ENCODE measurements at regions not wholly inside any gene's neighbourhood (a gene's known extent, or its start where the extent isn't known, plus 50 kb on each side); places are given as distances from the start of the nearest gene placed in this dataset.
"Not testable (repeated sequence)": the region's sequence is repeated elsewhere in the genome, so short reads cannot be mapped to it uniquely, and the experiment has no call there.

DNA sequence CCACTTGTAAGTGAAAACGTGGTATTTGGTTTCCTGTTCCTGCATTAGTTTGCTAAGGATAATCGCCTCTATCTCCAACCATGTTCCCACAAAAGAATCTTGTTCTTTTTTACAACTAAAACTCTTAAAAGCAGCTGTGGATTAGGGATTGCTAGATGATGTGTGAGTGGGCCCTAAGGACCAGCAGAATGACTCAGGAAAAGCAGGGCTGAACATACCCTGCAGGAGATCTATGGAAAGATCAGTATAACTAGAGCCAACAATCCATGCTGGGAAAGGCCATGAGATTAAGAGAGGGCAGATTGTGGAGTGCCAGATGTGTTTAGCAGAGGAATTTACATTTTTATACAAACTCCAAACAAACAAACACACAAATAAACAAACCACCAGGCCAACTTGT, 128.4 kb upstream of the TMEM164 start:
- Mint-ChIP-seq H3K27ac (no peak overlapping the region), H3K4me3 (no peak overlapping the region), H3K9me3 (no peaks in the 10 kb centered on the region), H3K4me1 (ENCODE audit: low read depth in 2 of 2) (no peaks in the 10 kb centered on the region), H3K27me3 (no peaks in the 10 kb centered on the region), H3K36me3 (ENCODE audit: insufficient read depth) (no peaks in the 10 kb centered on the region)
- ATAC-seq (replicated peaks) (no peak), DNase-seq (no peak)

DNA sequence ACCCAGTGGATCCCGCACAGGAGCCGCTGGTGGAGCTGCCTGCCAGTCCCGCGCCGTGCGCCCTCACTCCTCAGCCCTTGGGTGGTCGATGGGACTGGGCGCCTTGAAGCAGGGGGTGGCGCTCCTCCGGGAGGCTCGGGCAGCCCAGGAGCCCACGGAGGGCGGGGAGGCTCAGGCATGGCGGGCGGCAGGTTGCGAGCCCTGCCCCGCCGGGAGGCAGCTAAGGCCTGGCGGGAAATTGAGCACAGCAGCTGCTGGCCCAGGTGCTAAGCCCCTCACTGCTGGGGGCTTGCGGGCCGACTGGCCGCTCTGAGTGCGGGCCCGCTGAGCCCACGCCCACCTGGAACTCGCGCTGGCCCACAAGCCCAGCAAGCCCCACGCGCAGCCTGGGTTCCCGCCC, 127.1 kb upstream of the TMEM164 start:
- no peaks in the 10 kb centered on the region for H3K27me3 Mint-ChIP-seq
- no peak for DNase-seq
- H3K27ac Mint-ChIP-seq, result no peak overlapping the region
- H3K36me3 Mint-ChIP-seq (ENCODE audit: insufficient read depth), result no peaks in the 10 kb centered on the region
- no peaks in the 10 kb centered on the region for H3K9me3 Mint-ChIP-seq
- no peaks in the 10 kb centered on the region for H3K4me1 Mint-ChIP-seq (ENCODE audit: low read depth in 2 of 2)
- no peak for ATAC-seq (replicated peaks)
- H3K4me3 Mint-ChIP-seq, result no peak overlapping the region

DNA sequence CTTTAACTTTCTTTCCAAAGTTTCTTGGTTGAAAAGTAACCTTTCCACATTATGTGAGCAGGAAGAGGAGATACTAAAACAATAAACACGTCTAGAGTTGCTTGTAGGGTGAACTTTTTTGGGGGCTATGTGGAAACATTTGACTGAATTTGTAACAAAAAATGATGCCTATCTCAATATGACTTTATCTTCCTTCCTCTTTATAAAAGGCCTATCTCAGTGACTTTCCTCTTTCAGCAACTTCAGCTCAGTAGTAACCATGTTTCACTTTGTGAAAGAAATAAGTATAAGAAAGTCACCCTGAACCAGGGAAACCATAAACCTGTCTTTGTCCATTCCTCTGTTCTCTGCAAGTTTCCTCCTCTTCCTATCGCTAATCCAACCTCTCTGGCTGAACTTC, 124.7 kb upstream of the TMEM164 start:
- no peak overlapping the region for H3K27ac Mint-ChIP-seq
- no peak for DNase-seq
- no peaks in the 10 kb centered on the region for H3K36me3 Mint-ChIP-seq (ENCODE audit: insufficient read depth)
- H3K27me3 Mint-ChIP-seq, result no peaks in the 10 kb centered on the region
- no peak for ATAC-seq (replicated peaks)
- no peak overlapping the region for H3K4me3 Mint-ChIP-seq
- H3K4me1 Mint-ChIP-seq (ENCODE audit: low read depth in 2 of 2), result no peaks in the 10 kb centered on the region
- H3K9me3 Mint-ChIP-seq, result no peaks in the 10 kb centered on the region

DNA sequence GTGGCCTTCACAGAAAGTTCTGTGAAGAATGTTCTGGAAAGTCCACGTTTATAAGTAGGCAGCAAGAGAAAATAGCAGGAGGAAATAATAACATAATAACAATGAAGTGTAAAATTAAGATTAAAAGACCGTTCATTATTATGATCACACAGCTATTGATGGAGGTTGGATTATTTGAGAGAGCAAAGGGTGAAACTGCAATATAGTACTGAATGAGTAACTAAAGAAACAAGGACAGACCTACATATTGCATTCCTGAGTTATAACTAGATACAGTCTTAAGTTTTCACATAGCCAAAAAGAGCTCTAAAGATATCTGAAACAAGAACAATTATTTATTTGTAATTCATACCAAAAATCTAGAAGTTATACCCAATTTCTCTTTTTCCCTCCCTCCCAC, 122.9 kb upstream of the TMEM164 start:
- DNase-seq (no peak), ATAC-seq (replicated peaks) (no peak)
- no peak overlapping the region for H3K27ac Mint-ChIP-seq
- H3K36me3 Mint-ChIP-seq (ENCODE audit: insufficient read depth), result no peaks in the 10 kb centered on the region
- H3K4me1 Mint-ChIP-seq (ENCODE audit: low read depth in 2 of 2), result no peaks in the 10 kb centered on the region
- H3K9me3 Mint-ChIP-seq, result no peaks in the 10 kb centered on the region
- H3K4me3 Mint-ChIP-seq, result no peak overlapping the region
- H3K27me3 Mint-ChIP-seq, result no peaks in the 10 kb centered on the region

DNA sequence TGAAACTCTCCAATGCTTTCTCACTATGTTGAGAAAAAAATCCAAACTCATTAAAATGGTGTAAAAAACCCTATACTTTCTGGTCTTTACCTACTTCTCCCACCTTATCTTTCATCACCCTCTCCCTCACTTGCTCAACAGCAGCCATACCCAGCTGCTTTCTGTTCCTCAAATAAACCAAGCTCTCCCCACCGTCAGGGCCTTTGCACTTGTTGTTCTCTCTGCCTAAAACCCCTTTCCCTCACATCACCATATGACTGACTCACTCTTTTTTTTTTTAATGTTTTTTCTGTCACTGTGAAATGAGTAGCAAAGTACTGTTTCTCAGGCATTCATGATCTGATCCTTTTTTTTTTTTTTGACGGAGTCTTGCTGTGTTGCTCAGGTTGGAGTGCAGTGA, 122.3 kb upstream of the TMEM164 start:
- H3K27me3 Mint-ChIP-seq, result no peaks in the 10 kb centered on the region
- H3K4me1 Mint-ChIP-seq (ENCODE audit: low read depth in 2 of 2), result no peaks in the 10 kb centered on the region
- no peak for ATAC-seq (replicated peaks)
- no peak for DNase-seq
- no peak overlapping the region for H3K4me3 Mint-ChIP-seq
- H3K9me3 Mint-ChIP-seq, result no peaks in the 10 kb centered on the region
- H3K36me3 Mint-ChIP-seq (ENCODE audit: insufficient read depth), result no peaks in the 10 kb centered on the region
- H3K27ac Mint-ChIP-seq, result no peak overlapping the region

GRCh38 chrX:109886122-109886761, 116.7 kb upstream of the TMEM164 start:
- no peaks in the 10 kb centered on the region for H3K4me1 Mint-ChIP-seq (ENCODE audit: low read depth in 2 of 2)
- no peak for ATAC-seq (replicated peaks)
- H3K27ac Mint-ChIP-seq, result no peak overlapping the region
- DNase-seq, result peak in 2 of 3 experiments; percentile 2
- H3K9me3 Mint-ChIP-seq, result no peaks in the 10 kb centered on the region
- H3K27me3 Mint-ChIP-seq, result peaks cover 10 to 11% of the 10 kb centered on the region in 2 donors
- no peaks in the 10 kb centered on the region for H3K36me3 Mint-ChIP-seq (ENCODE audit: insufficient read depth)
- H3K4me3 Mint-ChIP-seq, result no peak overlapping the region

- no peak overlapping the region for H3K27ac Mint-ChIP-seq
- H3K36me3 Mint-ChIP-seq (ENCODE audit: insufficient read depth), result no peaks in the 10 kb centered on the region
- peaks cover 10 to 11% of the 10 kb centered on the region in 2 donors for H3K27me3 Mint-ChIP-seq
- no peaks in the 10 kb centered on the region for H3K9me3 Mint-ChIP-seq
- no peak for DNase-seq
- H3K4me1 Mint-ChIP-seq (ENCODE audit: low read depth in 2 of 2), result no peaks in the 10 kb centered on the region
- no peak overlapping the region for H3K4me3 Mint-ChIP-seq
- ATAC-seq (replicated peaks), result no peak
Observed at GRCh38 chrX:109889289-109890006, 113.5 kb upstream of the TMEM164 start.

GRCh38 chrX:109890300-109890699, 112.6 kb upstream of the TMEM164 start:
- H3K27ac Mint-ChIP-seq, result no peak overlapping the region
- H3K27me3 Mint-ChIP-seq, result peaks cover 10 to 11% of the 10 kb centered on the region in 2 donors
- no peaks in the 10 kb centered on the region for H3K4me1 Mint-ChIP-seq (ENCODE audit: low read depth in 2 of 2)
- no peak overlapping the region for H3K4me3 Mint-ChIP-seq
- no peaks in the 10 kb centered on the region for H3K9me3 Mint-ChIP-seq
- no peaks in the 10 kb centered on the region for H3K36me3 Mint-ChIP-seq (ENCODE audit: insufficient read depth)
- ATAC-seq (replicated peaks) (no peak), DNase-seq (no peak)

GRCh38 chrX:109890910-109891502, 111.9 kb upstream of the TMEM164 start:
- no peaks in the 10 kb centered on the region for H3K9me3 Mint-ChIP-seq
- peak; percentile 21 to 29 (median 27) for DNase-seq
- H3K4me1 Mint-ChIP-seq (ENCODE audit: low read depth in 2 of 2), result no peaks in the 10 kb centered on the region
- peaks cover 10 to 11% of the 10 kb centered on the region in 2 donors for H3K27me3 Mint-ChIP-seq
- no peaks in the 10 kb centered on the region for H3K36me3 Mint-ChIP-seq (ENCODE audit: insufficient read depth)
- ATAC-seq (replicated peaks), result peak; percentile 63
- no peak overlapping the region for H3K27ac Mint-ChIP-seq
- no peak overlapping the region for H3K4me3 Mint-ChIP-seq

GRCh38 chrX:109896024-109896423, 106.9 kb upstream of the TMEM164 start:
- H3K9me3 Mint-ChIP-seq; DNase-seq; ATAC-seq (replicated peaks); H3K27ac Mint-ChIP-seq; H3K4me1 Mint-ChIP-seq (ENCODE audit: low read depth in 2 of 2); H3K27me3 Mint-ChIP-seq; H3K36me3 Mint-ChIP-seq (ENCODE audit: insufficient read depth); H3K4me3 Mint-ChIP-seq: not testable (repeated sequence)

DNA sequence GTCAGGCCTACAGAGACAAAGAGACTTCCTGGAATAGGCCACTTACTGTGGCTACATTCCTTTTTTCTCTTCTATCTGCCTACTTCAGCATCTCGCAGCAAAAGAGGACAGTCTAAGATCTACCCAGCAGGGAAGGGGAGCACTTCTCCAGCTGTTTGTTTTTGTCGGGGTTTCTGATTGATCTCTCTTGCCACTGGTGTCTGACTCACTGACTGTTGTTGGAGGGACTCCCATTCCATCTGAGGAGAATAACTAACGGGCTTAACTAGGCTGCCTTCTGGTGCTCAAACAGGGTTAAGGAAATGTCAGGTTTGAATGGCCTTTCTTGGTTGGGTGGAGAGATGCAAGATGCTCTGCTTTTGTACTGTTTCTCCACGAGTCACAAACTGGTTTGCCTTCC, 100.2 kb upstream of the TMEM164 start:
- H3K36me3 Mint-ChIP-seq (ENCODE audit: insufficient read depth), result no peaks in the 10 kb centered on the region
- H3K27me3 Mint-ChIP-seq, result peaks cover 13 to 27% of the 10 kb centered on the region in 2 donors
- no peaks in the 10 kb centered on the region for H3K4me1 Mint-ChIP-seq (ENCODE audit: low read depth in 2 of 2)
- H3K4me3 Mint-ChIP-seq, result no peak overlapping the region
- H3K9me3 Mint-ChIP-seq, result peaks cover 0 to 2% of the 10 kb centered on the region in 2 donors
- DNase-seq (no peak), ATAC-seq (replicated peaks) (no peak)
- no peak overlapping the region for H3K27ac Mint-ChIP-seq

- DNase-seq (no peak), ATAC-seq (replicated peaks) (no peak)
- Mint-ChIP-seq H3K36me3 (ENCODE audit: insufficient read depth) (no peaks in the 10 kb centered on the region), H3K27me3 (no peaks in the 10 kb centered on the region), H3K4me1 (ENCODE audit: low read depth in 2 of 2) (no peaks in the 10 kb centered on the region), H3K27ac (no peak overlapping the region), H3K4me3 (no peak overlapping the region), H3K9me3 (no peaks in the 10 kb centered on the region)
Observed at GRCh38 chrX:109911046-109911445, 91.9 kb upstream of the TMEM164 start.

DNA sequence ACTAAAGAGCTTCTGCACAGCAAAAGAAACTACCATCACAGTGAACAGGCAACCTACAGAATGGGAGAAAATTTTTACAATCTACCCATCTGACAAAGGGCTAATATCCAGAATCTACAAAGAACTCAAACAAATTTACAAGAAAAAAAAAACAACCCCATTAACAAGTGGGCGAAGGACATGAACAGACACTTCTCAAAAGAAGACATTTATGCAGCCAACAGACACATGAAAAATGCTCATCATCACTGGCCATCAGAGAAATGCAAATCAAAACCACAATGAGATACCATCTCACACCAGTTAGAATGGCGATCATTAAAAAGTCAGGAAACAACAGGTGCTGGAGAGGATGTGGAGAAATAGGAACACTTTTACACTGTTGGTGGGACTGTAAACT, 89.9 kb upstream of the TMEM164 start:
- H3K36me3 Mint-ChIP-seq (ENCODE audit: insufficient read depth); DNase-seq; H3K27me3 Mint-ChIP-seq; H3K4me3 Mint-ChIP-seq; ATAC-seq (replicated peaks); H3K27ac Mint-ChIP-seq; H3K4me1 Mint-ChIP-seq (ENCODE audit: low read depth in 2 of 2); H3K9me3 Mint-ChIP-seq: not testable (repeated sequence)
